Astrocyte (in vitro differentiated cells and primary cell): ENCODE measurements at regions not wholly inside any gene's neighbourhood (a gene's known extent, or its start where the extent isn't known, plus 50 kb on each side); places are given as distances from the start of the nearest gene placed in this dataset.
A peak's percentile ranks its signal among the peaks of the same experiment; 100 is the strongest.

ENCODE experiments used
- DNase-seq: peaks from one replicate; pipeline ENCODE4 v3.0.0-alpha.2; 2010; ENCODE audit warnings: low read depth
- FAIRE-seq: peaks from 2 replicates; lab custom pipeline; 2011; peaks lifted over from hg19 to GRCh38; lab: Jason Lieb, UNC
- H2AFZ ChIP-seq: 2 replicates; pipeline ENCODE4 v1.6.0; 2012; ENCODE audit warnings: low read depth, low read length, inconsistent platforms
- H3K27ac ChIP-seq: 2 replicates; pipeline ENCODE4 v1.5.1; 2011; ENCODE audit warnings: low read depth, low read length, inconsistent platforms
- H3K27me3 ChIP-seq: 2 replicates; pipeline ENCODE4 v1.6.0; 2011; ENCODE audit warnings: low read length, inconsistent platforms; ENCODE audit not compliant: insufficient read depth
- H3K36me3 ChIP-seq: 2 replicates; pipeline ENCODE4 v1.5.1; 2011; ENCODE audit warnings: low read length, inconsistent platforms; ENCODE audit not compliant: insufficient read depth
- H3K4me1 ChIP-seq: 2 replicates; pipeline ENCODE4 v1.5.1; 2011; ENCODE audit warnings: low read length, inconsistent platforms; ENCODE audit not compliant: insufficient read depth
- H3K4me2 ChIP-seq: 2 replicates; pipeline ENCODE4 v1.6.0; 2012; ENCODE audit warnings: low read length, inconsistent platforms
- H3K4me3 ChIP-seq: 2 replicates; pipeline ENCODE4 v1.5.1; 2011; ENCODE audit warnings: low read depth, mild to moderate bottlenecking, low read length, inconsistent platforms; ENCODE audit not compliant: insufficient read depth
- H3K79me2 ChIP-seq: 2 replicates; pipeline ENCODE4 v1.6.0; 2012; ENCODE audit warnings: mild to moderate bottlenecking, low read length, inconsistent platforms; ENCODE audit not compliant: insufficient read depth
- H3K9ac ChIP-seq: 2 replicates; pipeline ENCODE4 v1.6.0; 2012; ENCODE audit warnings: mild to moderate bottlenecking, low read length, inconsistent platforms
- H3K9me3 ChIP-seq: 2 replicates; pipeline ENCODE4 v1.5.1; 2012; ENCODE audit warnings: low read depth, mild to moderate bottlenecking, low read length, inconsistent platforms; ENCODE audit not compliant: insufficient read depth
- H4K20me1 ChIP-seq: 2 replicates; pipeline ENCODE4 v1.6.0; 2012; ENCODE audit warnings: low read length, inconsistent platforms; ENCODE audit not compliant: insufficient read depth
- H3K27ac Mint-ChIP-seq: one replicate; pipeline ENCODE4 v1.8.0; 2021; ENCODE audit warnings: mild to moderate bottlenecking, mixed read lengths; ENCODE audit not compliant: unreplicated experiment
- H3K27me3 Mint-ChIP-seq: one replicate; pipeline ENCODE4 v1.8.0; 2021; ENCODE audit warnings: low read depth, mixed read lengths; ENCODE audit not compliant: unreplicated experiment
- H3K36me3 Mint-ChIP-seq: one replicate; pipeline ENCODE4 v1.8.0; 2021; ENCODE audit warnings: low read depth, mixed read lengths; ENCODE audit not compliant: unreplicated experiment
- H3K4me1 Mint-ChIP-seq: one replicate; pipeline ENCODE4 v1.8.0; 2021; ENCODE audit warnings: low read depth, mixed read lengths; ENCODE audit not compliant: unreplicated experiment
- H3K4me3 Mint-ChIP-seq: one replicate; pipeline ENCODE4 v1.8.0; 2021; ENCODE audit warnings: mild to moderate bottlenecking, moderate library complexity, mixed read lengths; ENCODE audit not compliant: unreplicated experiment
- H3K9me3 Mint-ChIP-seq: one replicate; pipeline ENCODE4 v1.8.0; 2021; ENCODE audit warnings: mild to moderate bottlenecking, mixed read lengths; ENCODE audit not compliant: unreplicated experiment
- CTCF ChIP-seq: IDR thresholded peaks from 2 replicates; pipeline ENCODE4 v1.5.1; 2011; ENCODE audit warnings: low read depth, mild to moderate bottlenecking, inconsistent platforms, low read length, moderate library complexity; ENCODE audit not compliant: insufficient read depth
- EZH2 ChIP-seq: IDR thresholded peaks from 2 replicates; pipeline ENCODE4 v1.6.1; 2012; ENCODE audit warnings: mild to moderate bottlenecking, low read length, inconsistent platforms; ENCODE audit not compliant: insufficient read depth

GRCh38 chr3:64388886-64389285, 163.6 kb upstream of the PRICKLE2 start:
- no peaks in the 10 kb centered on the region for H3K79me2 ChIP-seq
- Mint-ChIP-seq H3K36me3 (peaks cover 3% of the 10 kb centered on the region), H3K4me3 (no peak overlapping the region), H3K9me3 (no peaks in the 10 kb centered on the region), H3K27ac (peak overlapping the region; percentile 26), H3K4me1 (peaks cover 21% of the 10 kb centered on the region), H3K27me3 (no peaks in the 10 kb centered on the region)
- no peaks in the 10 kb centered on the region for H3K4me1 ChIP-seq
- H2AFZ ChIP-seq: no peak overlapping the region
- DNase-seq (peak; percentile 54), FAIRE-seq (no peak)
- H4K20me1 ChIP-seq: no peaks in the 10 kb centered on the region
- no peak overlapping the region for H3K4me3 ChIP-seq
- H3K27me3 ChIP-seq: no peaks in the 10 kb centered on the region
- no peak overlapping the region for H3K27ac ChIP-seq
- no peak for TF ChIP-seq EZH2
- no peak overlapping the region for H3K9ac ChIP-seq
- peak overlapping the region; percentile 3 for H3K4me2 ChIP-seq
- H3K36me3 ChIP-seq: no peaks in the 10 kb centered on the region
- H3K9me3 ChIP-seq: no peaks in the 10 kb centered on the region

GRCh38 chr3:64387688-64388087, 162.4 kb upstream of the PRICKLE2 start:
- no peaks in the 10 kb centered on the region for H3K9me3 Mint-ChIP-seq
- no peak for FAIRE-seq
- H3K36me3 ChIP-seq: no peaks in the 10 kb centered on the region

GRCh38 chr3:64385277-64385676, 160.0 kb upstream of the PRICKLE2 start:
- Mint-ChIP-seq H3K36me3 (peaks cover 5% of the 10 kb centered on the region), H3K4me3 (no peak overlapping the region), H3K4me1 (peaks cover 13% of the 10 kb centered on the region), H3K9me3 (no peaks in the 10 kb centered on the region), H3K27ac (no peak overlapping the region), H3K27me3 (no peaks in the 10 kb centered on the region)
- no peaks in the 10 kb centered on the region for H3K36me3 ChIP-seq
- H3K27me3 ChIP-seq: no peaks in the 10 kb centered on the region
- no peak overlapping the region for H3K4me3 ChIP-seq
- no peaks in the 10 kb centered on the region for H3K9me3 ChIP-seq
- no peak overlapping the region for H3K9ac ChIP-seq
- no peaks in the 10 kb centered on the region for H4K20me1 ChIP-seq
- FAIRE-seq: no peak
- no peak for DNase-seq
- H3K79me2 ChIP-seq: no peaks in the 10 kb centered on the region
- H2AFZ ChIP-seq: no peak overlapping the region
- TF ChIP-seq EZH2: no peak
- no peak for TF ChIP-seq CTCF
- no peak overlapping the region for H3K4me2 ChIP-seq
- no peak overlapping the region for H3K27ac ChIP-seq
- H3K4me1 ChIP-seq: no peaks in the 10 kb centered on the region

More at GRCh38 chr3:64387688-64388087, 162.4 kb upstream of the PRICKLE2 start:
- Histone ChIP-seq H3K9ac (no peak overlapping the region), H3K4me2 (no peak overlapping the region), H3K27ac (no peak overlapping the region), H3K4me1 (no peaks in the 10 kb centered on the region), H3K79me2 (no peaks in the 10 kb centered on the region), H3K27me3 (no peaks in the 10 kb centered on the region), H2AFZ (no peak overlapping the region), H3K4me3 (no peak overlapping the region), H4K20me1 (no peaks in the 10 kb centered on the region), H3K9me3 (no peaks in the 10 kb centered on the region)
- H3K27me3 Mint-ChIP-seq: no peaks in the 10 kb centered on the region
- H3K4me1 Mint-ChIP-seq: peaks cover 17% of the 10 kb centered on the region
- no peak overlapping the region for H3K4me3 Mint-ChIP-seq
- TF ChIP-seq EZH2: no peak
- no peak for TF ChIP-seq CTCF
- peak overlapping the region; percentile 20 for H3K27ac Mint-ChIP-seq
- DNase-seq: no peak
- peaks cover 5% of the 10 kb centered on the region for H3K36me3 Mint-ChIP-seq
